MM.1S (cell line): ENCODE measurements at regions not wholly inside any gene's neighbourhood (a gene's known extent, or its start where the extent isn't known, plus 50 kb on each side); places are given as distances from the start of the nearest gene placed in this dataset.

ENCODE experiments used
- DNase-seq: peaks from one replicate; pipeline ENCODE4 v3.0.0-alpha.2; 2015
- H2AFZ ChIP-seq: fragments of 300-600 bp; sonication (generic); 2 replicates; pipeline ENCODE4 v1.6.0; 2016; ENCODE audit warnings: antibody characterized with exemption, low read length
- H3F3A ChIP-seq: fragments of 300-600 bp; sonication (generic); 2 replicates; pipeline ENCODE4 v1.6.1; 2016; ENCODE audit warnings: mild to moderate bottlenecking, antibody characterized with exemption, low read length, moderate library complexity, mixed read lengths; ENCODE audit not compliant: insufficient read depth
- H3K27ac ChIP-seq: fragments of 300-600 bp; sonication (generic); 2 replicates; pipeline ENCODE4 v1.5.1; 2016; ENCODE audit warnings: mild to moderate bottlenecking, low read length
- H3K27me3 ChIP-seq: fragments of 300-600 bp; sonication (generic); replicated peaks from 2 replicates; pipeline ENCODE4 v1.6.0; 2016; ENCODE audit warnings: low read length; ENCODE audit not compliant: insufficient read depth
- H3K36me3 ChIP-seq: fragments of 300-600 bp; sonication (generic); replicated peaks from 2 replicates; pipeline ENCODE4 v1.6.1; 2016; ENCODE audit warnings: mild to moderate bottlenecking, low read length, mixed read lengths; ENCODE audit not compliant: insufficient read depth
- H3K4me1 ChIP-seq: fragments of 300-600 bp; sonication (generic); 2 replicates; pipeline ENCODE4 v1.6.1; 2016; ENCODE audit warnings: low read length, mixed read lengths
- H3K4me2 ChIP-seq: fragments of 300-600 bp; sonication (generic); 2 replicates; pipeline ENCODE4 v1.6.0; 2016; ENCODE audit warnings: low read depth, low read length
- H3K4me3 ChIP-seq: fragments of 300-600 bp; sonication (generic); 2 replicates; pipeline ENCODE4 v1.5.1; 2016; ENCODE audit warnings: low read length, mixed read lengths
- H3K79me2 ChIP-seq: fragments of 300-600 bp; sonication (generic); 2 replicates; pipeline ENCODE4 v1.6.1; 2016; ENCODE audit warnings: mixed run types, low read length, mixed read lengths
- H3K9ac ChIP-seq: fragments of 300-600 bp; sonication (generic); 2 replicates; pipeline ENCODE4 v1.6.1; 2016; ENCODE audit warnings: low read length, mixed read lengths
- H3K9me2 ChIP-seq: fragments of 300-600 bp; sonication (generic); replicated peaks from 2 replicates; pipeline ENCODE4 v1.6.1; 2016; ENCODE audit warnings: mild to moderate bottlenecking, low read length, mixed read lengths; ENCODE audit not compliant: insufficient read depth
- H3K9me3 ChIP-seq: fragments of 300-600 bp; sonication (generic); replicated peaks from 2 replicates; pipeline ENCODE4 v1.6.1; 2016; ENCODE audit warnings: mild to moderate bottlenecking, low read length, mixed read lengths; ENCODE audit not compliant: insufficient read depth
- H4K20me1 ChIP-seq: fragments of 300-600 bp; sonication (generic); 2 replicates; pipeline ENCODE4 v1.6.1; 2016; ENCODE audit warnings: mild to moderate bottlenecking, low read length, moderate library complexity, mixed read lengths; ENCODE audit not compliant: insufficient read depth
- CTCF ChIP-seq: fragments of 300-600 bp; sonication (generic); IDR thresholded peaks from 2 replicates; pipeline ENCODE4 v1.5.1; 2016; ENCODE audit warnings: antibody characterized with exemption, low read length, mixed read lengths
- EZH2 ChIP-seq: fragments of 300-600 bp; sonication (generic); optimal IDR thresholded peaks from 2 replicates; pipeline ENCODE3; 2017; ENCODE audit warnings: low read depth, mild to moderate bottlenecking, antibody characterized with exemption, low read length, mixed read lengths
- EZH2phosphoT487 ChIP-seq: fragments of 300-600 bp; sonication (generic); IDR thresholded peaks from 2 replicates; pipeline ENCODE4 v1.6.1; 2018; ENCODE audit warnings: antibody characterized with exemption, low read length

GRCh38 chr14:51504669-51505068 is 147.0 kb upstream of the FRMD6 start:
- Histone ChIP-seq H3K27me3 (no peaks in the 10 kb centered on the region), H3K9ac (peak overlapping the region; percentile 46; the same call in 1 of the 2 replicates), H2AFZ (peak overlapping the region; percentile 77), H3K79me2 (no peaks in the 10 kb centered on the region), H3K4me3 (no peak overlapping the region), H3K36me3 (no peaks in the 10 kb centered on the region), H3K27ac (peak overlapping the region; percentile 92), H3K9me3 (no peaks in the 10 kb centered on the region), H4K20me1 (no peaks in the 10 kb centered on the region), H3K4me1 (peaks cover 12% of the 10 kb centered on the region), H3F3A (0 out of 2 replicates have a peak, but pooled peaks cover 5% of the 10 kb centered on the region), H3K4me2 (peak overlapping the region; percentile 57), H3K9me2 (no peaks in the 10 kb centered on the region)
- no peak for DNase-seq
- TF ChIP-seq CTCF (no peak), EZH2phosphoT487 (no peak), EZH2 (no peak)

GRCh38 chr14:51507511-51507905 is 144.2 kb upstream of the FRMD6 start:
- Histone ChIP-seq H3K9me3 (no peaks in the 10 kb centered on the region), H2AFZ (no peak overlapping the region), H3K79me2 (no peaks in the 10 kb centered on the region), H3K27me3 (no peaks in the 10 kb centered on the region), H3K36me3 (no peaks in the 10 kb centered on the region), H3K9me2 (no peaks in the 10 kb centered on the region), H3K9ac (no peak overlapping the region), H3K4me1 (peaks cover 12% of the 10 kb centered on the region), H3K4me2 (no peak overlapping the region), H3F3A (0 out of 2 replicates have a peak, but pooled peaks cover 5% of the 10 kb centered on the region), H3K27ac (no peak overlapping the region), H3K4me3 (no peak overlapping the region), H4K20me1 (no peaks in the 10 kb centered on the region)
- TF ChIP-seq CTCF (no peak), EZH2phosphoT487 (no peak), EZH2 (no peak)
- no peak for DNase-seq

GRCh38 chr14:51507906-51508511 is 143.7 kb upstream of the FRMD6 start:
- no peak for TF ChIP-seq EZH2phosphoT487
- TF ChIP-seq EZH2, result no peak
- TF ChIP-seq CTCF, result no peak
- Histone ChIP-seq H4K20me1 (no peaks in the 10 kb centered on the region), H3K4me2 (no peak overlapping the region), H3F3A (0 out of 2 replicates have a peak, but pooled peaks cover 5% of the 10 kb centered on the region), H3K9me3 (no peaks in the 10 kb centered on the region), H3K27ac (no peak overlapping the region), H2AFZ (no peak overlapping the region), H3K36me3 (no peaks in the 10 kb centered on the region), H3K4me1 (peaks cover 12% of the 10 kb centered on the region), H3K4me3 (no peak overlapping the region), H3K27me3 (no peaks in the 10 kb centered on the region), H3K9ac (no peak overlapping the region), H3K9me2 (no peaks in the 10 kb centered on the region), H3K79me2 (no peaks in the 10 kb centered on the region)
- DNase-seq, result no peak
